GM12872 (cell line): ENCODE measurements at regions not wholly inside any gene's neighbourhood (a gene's known extent, or its start where the extent isn't known, plus 50 kb on each side); places are given as distances from the start of the nearest gene placed in this dataset.

ENCODE experiments used
- TF ChIP-seq, protein P1 (sequence below): IDR thresholded peaks from 3 replicates; pipeline ENCODE4 v1.5.1; 2011; ENCODE audit warnings: low read depth, mild to moderate bottlenecking, low read length, moderate library complexity; ENCODE audit not compliant: insufficient read depth

DNA sequence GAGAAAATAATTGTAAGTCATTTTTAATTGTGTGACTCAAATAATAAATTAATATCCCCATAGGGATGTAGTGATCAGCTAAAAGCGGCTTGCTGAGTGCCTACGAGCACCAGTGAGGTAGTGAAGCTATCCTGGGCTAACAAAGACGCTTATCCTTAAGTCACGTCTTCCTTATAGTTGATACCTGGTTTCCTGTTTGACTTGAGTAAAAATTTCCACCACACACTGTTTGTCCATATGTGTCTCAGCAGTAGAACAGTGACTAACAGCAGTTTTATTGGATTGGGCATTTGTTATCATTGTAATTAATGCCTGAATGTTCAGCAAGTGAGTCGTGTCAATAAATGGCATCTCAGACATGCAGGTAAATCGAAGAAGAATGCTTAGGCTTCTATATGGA is 241.1 kb downstream of the GRXCR1 start:
- TF ChIP-seq, protein P1, sequence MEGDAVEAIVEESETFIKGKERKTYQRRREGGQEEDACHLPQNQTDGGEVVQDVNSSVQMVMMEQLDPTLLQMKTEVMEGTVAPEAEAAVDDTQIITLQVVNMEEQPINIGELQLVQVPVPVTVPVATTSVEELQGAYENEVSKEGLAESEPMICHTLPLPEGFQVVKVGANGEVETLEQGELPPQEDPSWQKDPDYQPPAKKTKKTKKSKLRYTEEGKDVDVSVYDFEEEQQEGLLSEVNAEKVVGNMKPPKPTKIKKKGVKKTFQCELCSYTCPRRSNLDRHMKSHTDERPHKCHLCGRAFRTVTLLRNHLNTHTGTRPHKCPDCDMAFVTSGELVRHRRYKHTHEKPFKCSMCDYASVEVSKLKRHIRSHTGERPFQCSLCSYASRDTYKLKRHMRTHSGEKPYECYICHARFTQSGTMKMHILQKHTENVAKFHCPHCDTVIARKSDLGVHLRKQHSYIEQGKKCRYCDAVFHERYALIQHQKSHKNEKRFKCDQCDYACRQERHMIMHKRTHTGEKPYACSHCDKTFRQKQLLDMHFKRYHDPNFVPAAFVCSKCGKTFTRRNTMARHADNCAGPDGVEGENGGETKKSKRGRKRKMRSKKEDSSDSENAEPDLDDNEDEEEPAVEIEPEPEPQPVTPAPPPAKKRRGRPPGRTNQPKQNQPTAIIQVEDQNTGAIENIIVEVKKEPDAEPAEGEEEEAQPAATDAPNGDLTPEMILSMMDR, result no peak

DNA sequence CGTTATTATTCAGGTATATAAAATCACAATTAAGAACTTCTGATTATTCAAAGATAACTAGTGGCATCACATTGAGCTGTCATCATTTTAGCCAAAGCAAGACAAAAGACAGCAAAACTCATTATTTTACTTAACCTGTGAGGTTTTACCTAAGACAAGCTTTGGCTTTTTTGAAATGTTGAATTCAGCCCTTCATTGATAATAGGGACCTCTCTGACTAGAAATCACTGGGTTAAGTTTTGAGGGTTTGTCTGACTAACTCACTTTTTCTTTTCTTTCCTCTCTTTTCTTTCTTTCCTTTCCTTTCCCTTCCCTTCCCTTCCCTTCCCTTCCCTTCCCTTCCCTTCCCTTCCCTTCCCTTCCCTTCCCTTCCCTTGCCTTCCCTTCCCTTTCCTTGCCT is 244.2 kb downstream of the GRXCR1 start:
- TF ChIP-seq, protein P1, result no peak

DNA sequence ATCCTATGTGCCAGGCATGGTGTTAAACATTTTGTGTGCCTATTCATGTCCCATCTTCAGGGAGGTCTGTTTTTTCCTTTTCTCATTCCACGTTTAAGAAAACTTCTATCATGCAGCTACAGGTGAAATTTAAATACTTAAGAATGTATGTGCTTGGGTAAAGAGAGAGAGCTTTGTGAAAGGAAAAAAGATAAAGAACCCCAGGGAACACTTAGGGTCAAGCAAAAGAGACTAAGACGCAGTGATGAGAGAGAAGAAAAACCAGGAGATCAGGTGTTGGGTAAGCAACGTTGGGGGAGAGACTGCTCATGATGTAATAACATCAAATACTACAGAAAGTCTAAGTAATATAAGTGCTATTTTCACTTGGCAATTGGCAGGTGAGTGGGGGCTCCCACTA is 253.7 kb downstream of the GRXCR1 start:
- TF ChIP-seq, protein P1, result no peak

DNA sequence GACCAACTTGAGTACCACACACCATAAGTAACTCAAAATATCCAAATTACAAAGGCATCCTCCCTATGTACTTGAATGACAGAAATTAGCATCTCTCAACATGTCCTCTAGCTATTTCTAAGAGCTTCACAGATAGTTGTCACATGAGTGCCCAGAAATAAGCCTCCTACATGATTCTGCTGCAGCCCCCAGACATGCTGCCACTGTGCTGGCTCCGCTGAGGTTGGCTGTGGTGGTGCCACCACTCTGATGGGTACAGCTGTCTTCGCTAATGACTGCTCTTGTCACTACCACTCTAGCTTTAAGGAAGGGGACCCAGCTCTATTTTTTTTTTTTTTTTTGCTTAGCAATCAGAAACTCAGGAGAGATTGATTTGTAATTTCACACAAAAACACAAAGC is 256.0 kb downstream of the GRXCR1 start:
- TF ChIP-seq, protein P1, result no peak

DNA sequence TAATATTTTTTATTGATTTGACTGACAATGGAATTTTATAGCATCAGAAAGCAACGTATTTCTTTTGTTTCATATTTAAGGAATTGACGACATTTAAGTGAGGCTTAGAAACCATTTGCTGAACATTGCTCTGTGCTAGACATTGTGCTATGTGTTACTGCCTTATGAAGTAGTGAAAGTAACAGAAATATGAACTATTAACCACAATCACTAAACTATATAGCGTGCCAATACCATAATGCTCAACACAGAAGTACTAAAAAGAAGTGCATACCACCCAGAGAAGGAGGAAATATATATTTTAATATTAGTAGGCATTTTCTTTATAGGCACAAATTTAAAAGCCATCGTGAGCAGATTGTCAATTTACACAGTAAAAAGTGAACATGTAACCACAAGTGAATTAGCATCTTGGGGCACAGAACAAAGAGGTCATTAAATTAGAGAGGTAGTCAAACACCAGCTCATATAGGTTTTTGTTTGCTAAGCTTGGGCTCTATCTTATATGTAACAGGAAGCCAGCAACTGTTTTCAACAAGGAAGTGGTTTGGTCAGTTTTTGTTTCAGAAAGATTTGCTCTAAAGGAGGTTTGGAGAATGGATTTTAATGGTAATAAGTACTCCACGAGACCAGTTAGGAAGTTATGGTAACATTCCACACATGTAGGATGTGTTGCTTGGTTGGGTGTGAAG is 270.7 kb downstream of the GRXCR1 start:
- TF ChIP-seq, protein P1, result no peak

DNA sequence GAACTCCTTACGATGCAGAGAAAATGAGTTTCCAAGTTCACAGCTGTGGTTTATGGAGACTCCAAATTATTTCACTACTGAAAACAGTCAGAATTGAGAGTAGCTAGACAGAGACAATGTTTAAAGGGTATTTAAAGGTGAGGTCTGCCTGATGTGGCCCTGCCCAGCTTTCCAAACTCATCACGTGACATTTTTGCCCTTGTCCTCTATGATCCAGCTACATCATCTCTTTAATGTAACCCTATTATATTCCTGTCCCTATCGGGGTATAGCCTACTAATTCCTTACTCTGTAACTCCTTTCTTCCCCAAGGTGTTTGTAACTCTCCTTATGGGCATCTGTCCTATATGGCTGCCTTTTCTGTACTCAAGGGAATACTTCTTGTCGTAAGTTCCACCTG is 297.2 kb downstream of the GRXCR1 start:
- TF ChIP-seq, protein P1, result no peak

DNA sequence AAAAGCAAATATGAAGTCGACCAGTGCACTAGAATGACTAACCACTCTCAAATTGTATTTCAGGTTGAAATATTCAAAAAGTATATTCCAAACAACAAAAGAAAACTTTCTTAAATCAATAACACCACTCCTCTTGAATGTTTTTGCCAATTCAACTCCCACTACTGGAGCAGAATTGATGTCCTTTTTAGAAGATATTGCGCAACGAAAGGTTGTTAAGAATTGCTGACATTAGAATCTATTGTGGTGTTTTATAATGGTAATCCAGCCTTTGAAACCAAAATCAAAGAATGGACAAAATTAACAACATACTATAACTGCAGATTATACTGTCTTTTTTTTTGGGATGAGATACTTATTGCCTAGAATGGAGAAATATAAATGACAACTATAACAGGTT is 331.3 kb downstream of the GRXCR1 start:
- TF ChIP-seq, protein P1, result no peak

DNA sequence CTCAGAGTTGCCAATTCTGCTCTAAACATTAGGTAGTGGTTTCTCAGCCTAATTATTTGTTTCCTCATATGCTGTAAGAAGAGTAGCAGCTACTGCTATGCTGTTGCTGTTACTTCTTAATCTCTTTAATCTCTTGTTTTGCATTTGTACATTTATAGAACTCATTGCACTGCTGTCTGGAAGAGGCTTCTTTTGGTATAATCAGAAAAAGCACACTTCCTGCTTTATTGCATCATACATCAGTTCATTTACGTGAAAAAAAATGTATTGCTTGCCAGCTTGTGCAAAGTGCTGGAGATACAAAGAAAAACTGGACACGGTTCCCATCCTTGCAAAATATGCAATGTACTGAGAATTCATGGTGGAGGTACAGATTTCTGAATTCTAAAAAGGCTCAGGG is 332.0 kb downstream of the GRXCR1 start:
- TF ChIP-seq, protein P1, result no peak
